ENCODE measurements at regions not wholly inside any gene's neighbourhood (a gene's known extent, or its start where the extent isn't known, plus 50 kb on each side); places are given as distances from the start of the nearest gene placed in this dataset.

- POLR2A ChIA-PET = no interaction called here
- Histone ChIP-seq H3K27me3 (replicated peaks; ENCODE audit: control insufficient read depth, insufficient read depth, low read length) (no peaks in the 10 kb centered on the region), H3K4me1 (no peaks in the 10 kb centered on the region), H3K9me3 (no peaks in the 10 kb centered on the region), H3K4me3 (ENCODE audit: low read depth, low read length) (no peak overlapping the region), H3K36me3 (ENCODE audit: control insufficient read depth, insufficient read depth, low read length) (no peaks in the 10 kb centered on the region)
- Mint-ChIP-seq H3K4me3 (ENCODE audit: unreplicated experiment) (no peak overlapping the region), H3K36me3 (ENCODE audit: insufficient read depth, unreplicated experiment) (no peaks in the 10 kb centered on the region), H3K27ac (ENCODE audit: unreplicated experiment) (no peak overlapping the region), H3K9me3 (ENCODE audit: unreplicated experiment) (no peaks in the 10 kb centered on the region), H3K27me3 (ENCODE audit: insufficient read depth, unreplicated experiment) (no peaks in the 10 kb centered on the region), H3K4me1 (ENCODE audit: low read depth, unreplicated experiment) (no peaks in the 10 kb centered on the region)
- CTCF ChIA-PET = no interaction called here
- DNase-seq = no peak
- intact Hi-C loops (cut with micrococcal nuclease; ENCODE audit: unreplicated experiment) = no loop called here
- BruUV-seq (replicated peaks) = no TSS peak
- no peak for TF ChIP-seq CTCF (IDR thresholded peaks at IDR 0.05; ENCODE audit: insufficient read depth in 1 of 2, low read depth in 1 of 2, low read length in 1 of 2, severe bottlenecking in 1 of 2, unreplicated experiment in 1 of 2)
Measured at GRCh38 chr4:35541146-35541887, 703.0 kb downstream of the ARAP2 start.

GRCh38 chr4:35541888-35542213 is 702.5 kb downstream of the ARAP2 start:
- Mint-ChIP-seq H3K9me3 (ENCODE audit: unreplicated experiment) (no peaks in the 10 kb centered on the region), H3K27ac (ENCODE audit: unreplicated experiment) (no peak overlapping the region), H3K36me3 (ENCODE audit: insufficient read depth, unreplicated experiment) (no peaks in the 10 kb centered on the region), H3K27me3 (ENCODE audit: insufficient read depth, unreplicated experiment) (no peaks in the 10 kb centered on the region), H3K4me1 (ENCODE audit: low read depth, unreplicated experiment) (no peaks in the 10 kb centered on the region), H3K4me3 (ENCODE audit: unreplicated experiment) (no peak overlapping the region)
- POLR2A ChIA-PET = no interaction called here
- TF ChIP-seq CTCF (IDR thresholded peaks at IDR 0.05; ENCODE audit: insufficient read depth in 1 of 2, low read depth in 1 of 2, low read length in 1 of 2, severe bottlenecking in 1 of 2, unreplicated experiment in 1 of 2) = no peak
- H3K36me3 ChIP-seq (ENCODE audit: control insufficient read depth, insufficient read depth, low read length) = no peaks in the 10 kb centered on the region
- intact Hi-C loops (cut with micrococcal nuclease; ENCODE audit: unreplicated experiment) = no loop called here
- H3K9me3 ChIP-seq = no peaks in the 10 kb centered on the region
- H3K4me3 ChIP-seq (ENCODE audit: low read depth, low read length) = no peak overlapping the region
- DNase-seq = no peak
- CTCF ChIA-PET = no interaction called here
- H3K27me3 ChIP-seq (replicated peaks; ENCODE audit: control insufficient read depth, insufficient read depth, low read length) = no peaks in the 10 kb centered on the region
- no TSS peak for BruUV-seq (replicated peaks)
- no peaks in the 10 kb centered on the region for H3K4me1 ChIP-seq

GRCh38 chr4:35548921-35549320 is 695.4 kb downstream of the ARAP2 start:
- H3K4me1 Mint-ChIP-seq (ENCODE audit: low read depth, unreplicated experiment) = no peaks in the 10 kb centered on the region
- no peaks in the 10 kb centered on the region for H3K4me1 ChIP-seq
- no peak for DNase-seq
- no peaks in the 10 kb centered on the region for H3K9me3 Mint-ChIP-seq (ENCODE audit: unreplicated experiment)
- POLR2A ChIA-PET = no interaction called here
- intact Hi-C loops (cut with micrococcal nuclease; ENCODE audit: unreplicated experiment) = no loop called here
- H3K27ac Mint-ChIP-seq (ENCODE audit: unreplicated experiment) = no peak overlapping the region
- no peak for TF ChIP-seq CTCF (IDR thresholded peaks at IDR 0.05; ENCODE audit: insufficient read depth in 1 of 2, low read depth in 1 of 2, low read length in 1 of 2, severe bottlenecking in 1 of 2, unreplicated experiment in 1 of 2)
- H3K4me3 ChIP-seq (ENCODE audit: low read depth, low read length) = no peak overlapping the region
- no peaks in the 10 kb centered on the region for H3K36me3 ChIP-seq (ENCODE audit: control insufficient read depth, insufficient read depth, low read length)
- H3K27me3 ChIP-seq (replicated peaks; ENCODE audit: control insufficient read depth, insufficient read depth, low read length) = no peaks in the 10 kb centered on the region
- H3K9me3 ChIP-seq = no peaks in the 10 kb centered on the region
- CTCF ChIA-PET = no interaction called here
- H3K4me3 Mint-ChIP-seq (ENCODE audit: unreplicated experiment) = no peak overlapping the region
- H3K36me3 Mint-ChIP-seq (ENCODE audit: insufficient read depth, unreplicated experiment) = no peaks in the 10 kb centered on the region
- BruUV-seq (replicated peaks) = no TSS peak
- H3K27me3 Mint-ChIP-seq (ENCODE audit: insufficient read depth, unreplicated experiment) = peaks cover 2% of the 10 kb centered on the region

Data from Caco-2 (cell line).